ENCODE measurements at regions not wholly inside any gene's neighbourhood (a gene's known extent, or its start where the extent isn't known, plus 50 kb on each side); places are given as distances from the start of the nearest gene placed in this dataset.

DNA sequence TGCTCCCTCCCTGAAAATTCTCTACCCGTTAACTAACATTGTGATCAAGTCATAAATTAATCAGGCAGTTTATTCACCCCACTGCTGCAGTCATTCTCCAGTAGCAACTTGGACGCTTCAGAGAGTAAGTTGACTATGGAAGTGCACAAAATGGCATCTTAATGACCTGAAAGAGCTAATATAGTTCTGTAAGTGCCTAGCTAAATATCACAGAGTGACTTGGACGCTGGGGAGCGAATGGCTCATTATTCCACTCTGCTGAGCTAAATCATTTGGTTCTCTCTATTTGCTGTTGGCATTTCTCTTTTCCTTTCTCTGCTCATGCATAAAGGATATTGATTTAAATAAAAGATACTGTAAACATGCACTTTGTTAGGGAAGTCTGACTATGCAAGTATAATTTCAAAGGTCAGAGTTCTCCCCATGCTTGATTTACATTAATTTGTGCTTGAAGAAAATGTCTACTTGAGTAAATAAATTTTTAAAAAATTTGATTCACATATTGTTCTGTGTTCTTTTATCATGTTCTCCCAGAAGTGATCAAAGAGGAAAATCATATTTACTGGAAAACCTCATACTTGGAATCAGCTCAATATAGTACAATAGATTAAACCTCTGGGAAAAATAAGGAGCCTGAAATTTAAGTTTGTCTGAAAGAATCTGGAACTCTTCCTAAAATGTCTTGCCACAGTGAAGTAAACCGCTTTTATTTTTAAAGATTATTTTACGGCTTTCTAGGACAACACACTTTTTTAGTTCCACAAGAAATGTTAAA lies 169.5 kb upstream of the HAPLN1 start:
- H3K4me3 ChIP-seq (ENCODE audit: low read depth, low read length): no peak overlapping the region
- DNase-seq (ENCODE audit: low read depth): no peak
- TF ChIP-seq, protein P1, sequence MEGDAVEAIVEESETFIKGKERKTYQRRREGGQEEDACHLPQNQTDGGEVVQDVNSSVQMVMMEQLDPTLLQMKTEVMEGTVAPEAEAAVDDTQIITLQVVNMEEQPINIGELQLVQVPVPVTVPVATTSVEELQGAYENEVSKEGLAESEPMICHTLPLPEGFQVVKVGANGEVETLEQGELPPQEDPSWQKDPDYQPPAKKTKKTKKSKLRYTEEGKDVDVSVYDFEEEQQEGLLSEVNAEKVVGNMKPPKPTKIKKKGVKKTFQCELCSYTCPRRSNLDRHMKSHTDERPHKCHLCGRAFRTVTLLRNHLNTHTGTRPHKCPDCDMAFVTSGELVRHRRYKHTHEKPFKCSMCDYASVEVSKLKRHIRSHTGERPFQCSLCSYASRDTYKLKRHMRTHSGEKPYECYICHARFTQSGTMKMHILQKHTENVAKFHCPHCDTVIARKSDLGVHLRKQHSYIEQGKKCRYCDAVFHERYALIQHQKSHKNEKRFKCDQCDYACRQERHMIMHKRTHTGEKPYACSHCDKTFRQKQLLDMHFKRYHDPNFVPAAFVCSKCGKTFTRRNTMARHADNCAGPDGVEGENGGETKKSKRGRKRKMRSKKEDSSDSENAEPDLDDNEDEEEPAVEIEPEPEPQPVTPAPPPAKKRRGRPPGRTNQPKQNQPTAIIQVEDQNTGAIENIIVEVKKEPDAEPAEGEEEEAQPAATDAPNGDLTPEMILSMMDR (conservative IDR thresholded peaks at IDR 0.05; ENCODE audit: low read depth, low read length): no peak

- no peak overlapping the region for H3K4me3 ChIP-seq (ENCODE audit: low read depth, low read length)
- peak; percentile 77 for DNase-seq (ENCODE audit: low read depth)
- TF ChIP-seq, protein P1 (conservative IDR thresholded peaks at IDR 0.05; ENCODE audit: low read depth, low read length): no peak
Measured at GRCh38 chr5:83877911-83878706, 157.5 kb upstream of the HAPLN1 start.

DNA sequence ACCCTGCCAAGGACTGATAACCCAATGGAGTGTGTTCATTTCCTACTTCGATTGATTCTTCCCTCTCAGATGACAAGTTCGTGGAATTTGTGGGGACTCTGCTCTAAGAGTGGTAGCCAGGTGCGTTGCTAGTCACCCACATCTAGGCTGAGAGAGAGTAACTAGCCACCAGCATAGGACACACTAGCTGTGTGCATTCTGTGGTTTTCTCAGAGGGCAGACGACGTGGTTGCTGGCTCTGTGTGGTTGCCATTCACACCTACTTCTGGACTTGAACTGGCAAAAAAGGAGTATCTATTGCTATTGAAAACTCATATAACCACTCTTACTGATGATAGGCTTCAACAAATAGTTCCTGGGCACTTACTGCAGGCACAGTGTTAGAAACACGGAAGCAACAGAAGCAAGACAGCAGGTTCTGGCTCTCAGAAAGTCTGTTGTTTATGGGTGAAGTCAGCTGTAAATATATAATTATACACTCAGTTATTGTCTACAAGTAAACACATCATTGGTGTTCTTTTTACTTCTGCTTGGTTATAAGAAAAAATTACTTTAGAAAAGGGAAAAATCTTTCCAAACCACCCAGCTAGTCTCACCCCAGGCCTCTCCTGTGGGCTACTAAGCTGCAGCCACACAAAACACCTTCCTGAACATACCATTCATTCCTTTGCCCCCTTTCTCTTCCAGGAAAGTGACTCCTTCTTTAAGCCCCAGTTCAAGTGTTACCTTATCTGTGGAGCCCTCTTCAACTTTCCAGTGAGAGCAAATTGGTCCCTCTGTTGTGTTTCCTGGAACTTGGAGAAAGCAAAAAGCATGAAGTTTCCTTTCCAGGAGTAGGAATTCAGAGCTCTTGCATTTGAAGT lies 151.1 kb upstream of the HAPLN1 start:
- TF ChIP-seq, protein P1 (conservative IDR thresholded peaks at IDR 0.05; ENCODE audit: low read depth, low read length): no peak
- DNase-seq (ENCODE audit: low read depth): no peak
- H3K4me3 ChIP-seq (ENCODE audit: low read depth, low read length): no peak overlapping the region

GRCh38 chr5:83866181-83866580 lies 145.5 kb upstream of the HAPLN1 start:
- DNase-seq (ENCODE audit: low read depth): peak; percentile 33
- TF ChIP-seq, protein P1 (conservative IDR thresholded peaks at IDR 0.05; ENCODE audit: low read depth, low read length): no peak

DNA sequence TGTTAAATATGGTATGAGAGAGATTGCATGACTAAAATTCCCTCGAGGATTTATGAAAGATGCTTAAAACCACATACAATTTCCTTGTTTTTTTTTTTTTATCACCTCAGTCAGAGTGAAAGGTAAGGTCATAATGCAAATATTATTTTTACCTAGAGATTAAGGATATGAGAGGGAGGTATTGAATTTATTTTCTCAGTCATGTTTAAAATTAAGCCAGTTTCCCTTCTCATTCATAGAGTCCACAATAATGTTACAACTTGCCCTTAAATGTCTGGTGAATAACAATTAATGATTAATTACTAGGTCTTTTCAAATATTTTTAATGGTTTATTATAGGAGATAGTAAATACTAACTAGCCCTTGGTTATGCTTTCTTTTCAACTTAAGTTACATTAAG lies 144.9 kb upstream of the HAPLN1 start:
- no peak overlapping the region for H3K4me3 ChIP-seq (ENCODE audit: low read depth, low read length)
- TF ChIP-seq, protein P1 (conservative IDR thresholded peaks at IDR 0.05; ENCODE audit: low read depth, low read length): no peak
- no peak for DNase-seq (ENCODE audit: low read depth)

More at GRCh38 chr5:83866181-83866580, 145.5 kb upstream of the HAPLN1 start:
- H3K4me3 ChIP-seq (ENCODE audit: low read depth, low read length): no peak overlapping the region

- no peak for DNase-seq (ENCODE audit: low read depth)
- TF ChIP-seq, protein P1 (conservative IDR thresholded peaks at IDR 0.05; ENCODE audit: low read depth, low read length): no peak
- H3K4me3 ChIP-seq (ENCODE audit: low read depth, low read length): no peak overlapping the region
Measured at GRCh38 chr5:83864652-83865051, 144.0 kb upstream of the HAPLN1 start.

Data from choroid plexus epithelial cell (primary cell).